ENCODE measurements at regions not wholly inside any gene's neighbourhood (a gene's known extent, or its start where the extent isn't known, plus 50 kb on each side); places are given as distances from the start of the nearest gene placed in this dataset.

DNA sequence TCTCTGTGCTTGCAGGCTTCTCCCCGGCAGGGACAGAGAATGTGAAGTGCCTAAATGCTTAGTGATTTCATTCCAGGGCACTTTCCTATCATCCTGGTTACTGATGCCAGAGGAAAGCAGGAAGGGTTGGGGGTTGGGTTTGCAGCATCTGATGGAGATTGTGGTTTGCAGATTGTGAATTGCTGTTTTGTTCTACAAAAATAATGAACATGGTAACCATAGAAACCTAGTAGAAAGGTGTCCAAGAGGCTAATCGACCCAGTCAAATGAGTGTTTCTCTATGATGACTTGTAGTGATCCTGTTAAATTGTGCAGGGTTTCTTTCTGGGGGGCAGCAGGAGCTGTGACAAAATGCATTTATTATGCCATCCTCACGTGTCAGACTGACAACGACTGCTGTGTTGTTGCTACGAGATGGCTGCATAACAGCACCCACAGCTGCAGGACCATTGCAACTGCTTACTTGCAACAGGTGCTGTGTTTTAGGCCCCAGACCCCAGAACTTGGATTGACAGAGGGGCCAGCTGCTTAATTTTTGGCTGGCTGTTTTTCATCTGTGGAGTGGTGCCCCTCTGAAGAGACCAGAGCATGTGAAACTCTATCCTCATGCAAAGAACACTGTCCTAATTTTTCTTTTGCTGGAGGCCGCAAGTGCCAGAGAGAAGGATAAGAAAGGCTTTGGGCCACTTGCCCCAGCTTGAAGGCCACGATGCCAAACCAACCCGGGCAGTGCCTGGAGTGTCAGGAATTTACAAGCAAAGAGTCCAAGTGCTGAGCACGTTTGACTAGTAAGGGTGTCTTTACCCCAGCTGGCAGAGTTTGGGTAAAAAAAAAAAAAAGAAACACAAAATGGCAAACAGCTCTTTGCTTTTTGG lies 397.8 kb downstream of the GADD45G start:
- no peaks in the 10 kb centered on the region for H3K9me3 ChIP-seq
- H3K36me3 ChIP-seq (ENCODE audit: control insufficient read depth, insufficient read depth, low read length), result no peaks in the 10 kb centered on the region
- H3K4me1 ChIP-seq, result peaks cover 5% of the 10 kb centered on the region; the same call in 1 of the 2 replicates
- H3K27ac Mint-ChIP-seq (ENCODE audit: unreplicated experiment), result no peak overlapping the region
- no peak overlapping the region for H3K4me3 Mint-ChIP-seq (ENCODE audit: unreplicated experiment)
- peaks cover 6% of the 10 kb centered on the region for H3K4me1 Mint-ChIP-seq (ENCODE audit: low read depth, unreplicated experiment)
- no TSS peak for BruUV-seq (replicated peaks)
- TF ChIP-seq, protein P1, sequence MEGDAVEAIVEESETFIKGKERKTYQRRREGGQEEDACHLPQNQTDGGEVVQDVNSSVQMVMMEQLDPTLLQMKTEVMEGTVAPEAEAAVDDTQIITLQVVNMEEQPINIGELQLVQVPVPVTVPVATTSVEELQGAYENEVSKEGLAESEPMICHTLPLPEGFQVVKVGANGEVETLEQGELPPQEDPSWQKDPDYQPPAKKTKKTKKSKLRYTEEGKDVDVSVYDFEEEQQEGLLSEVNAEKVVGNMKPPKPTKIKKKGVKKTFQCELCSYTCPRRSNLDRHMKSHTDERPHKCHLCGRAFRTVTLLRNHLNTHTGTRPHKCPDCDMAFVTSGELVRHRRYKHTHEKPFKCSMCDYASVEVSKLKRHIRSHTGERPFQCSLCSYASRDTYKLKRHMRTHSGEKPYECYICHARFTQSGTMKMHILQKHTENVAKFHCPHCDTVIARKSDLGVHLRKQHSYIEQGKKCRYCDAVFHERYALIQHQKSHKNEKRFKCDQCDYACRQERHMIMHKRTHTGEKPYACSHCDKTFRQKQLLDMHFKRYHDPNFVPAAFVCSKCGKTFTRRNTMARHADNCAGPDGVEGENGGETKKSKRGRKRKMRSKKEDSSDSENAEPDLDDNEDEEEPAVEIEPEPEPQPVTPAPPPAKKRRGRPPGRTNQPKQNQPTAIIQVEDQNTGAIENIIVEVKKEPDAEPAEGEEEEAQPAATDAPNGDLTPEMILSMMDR (IDR thresholded peaks at IDR 0.05; ENCODE audit: insufficient read depth in 1 of 2, low read depth in 1 of 2, low read length in 1 of 2, severe bottlenecking in 1 of 2, unreplicated experiment in 1 of 2), result no peak
- H3K27me3 Mint-ChIP-seq (ENCODE audit: insufficient read depth, unreplicated experiment), result no peaks in the 10 kb centered on the region
- no peaks in the 10 kb centered on the region for H3K36me3 Mint-ChIP-seq (ENCODE audit: insufficient read depth, unreplicated experiment)
- DNase-seq, result no peak
- ChIA-PET CTCF (no interaction called here), POLR2A (no interaction called here)
- intact Hi-C loops (cut with micrococcal nuclease; ENCODE audit: unreplicated experiment), result no loop called here
- no peaks in the 10 kb centered on the region for H3K9me3 Mint-ChIP-seq (ENCODE audit: unreplicated experiment)
- no peaks in the 10 kb centered on the region for H3K27me3 ChIP-seq (replicated peaks; ENCODE audit: control insufficient read depth, insufficient read depth, low read length)
- H3K4me3 ChIP-seq (ENCODE audit: low read depth, low read length), result no peak overlapping the region

DNA sequence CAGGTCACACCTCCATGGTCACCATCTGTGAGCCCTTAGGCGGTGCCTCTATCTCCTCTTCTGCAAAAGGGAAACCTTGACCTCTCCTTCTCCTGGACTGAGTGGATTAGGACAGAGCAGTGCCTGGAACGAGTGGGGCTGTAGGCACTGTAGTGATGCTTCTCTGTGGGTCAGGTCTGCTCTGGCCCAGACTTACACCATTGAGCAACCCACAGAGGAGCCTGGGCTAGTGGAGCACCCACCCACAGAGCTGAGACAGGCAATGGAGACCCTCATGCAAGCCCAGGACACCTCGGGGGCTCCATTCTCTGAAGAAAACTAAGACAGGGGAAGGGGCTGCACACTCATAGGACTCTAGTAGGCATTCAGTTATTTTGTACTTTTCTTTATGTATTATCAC lies 400.6 kb downstream of the GADD45G start:
- H3K4me3 Mint-ChIP-seq (ENCODE audit: unreplicated experiment), result no peak overlapping the region
- CTCF ChIA-PET, result no interaction called here
- intact Hi-C loops (cut with micrococcal nuclease; ENCODE audit: unreplicated experiment), result no loop called here
- no peak for DNase-seq
- H3K9me3 Mint-ChIP-seq (ENCODE audit: unreplicated experiment), result no peaks in the 10 kb centered on the region
- H3K27me3 Mint-ChIP-seq (ENCODE audit: insufficient read depth, unreplicated experiment), result no peaks in the 10 kb centered on the region
- Histone ChIP-seq H3K4me1 (no peaks in the 10 kb centered on the region), H3K27me3 (replicated peaks; ENCODE audit: control insufficient read depth, insufficient read depth, low read length) (no peaks in the 10 kb centered on the region), H3K4me3 (ENCODE audit: low read depth, low read length) (no peak overlapping the region), H3K36me3 (ENCODE audit: control insufficient read depth, insufficient read depth, low read length) (no peaks in the 10 kb centered on the region), H3K9me3 (no peaks in the 10 kb centered on the region)
- TF ChIP-seq, protein P1 (IDR thresholded peaks at IDR 0.05; ENCODE audit: insufficient read depth in 1 of 2, low read depth in 1 of 2, low read length in 1 of 2, severe bottlenecking in 1 of 2, unreplicated experiment in 1 of 2), result no peak
- no peak overlapping the region for H3K27ac Mint-ChIP-seq (ENCODE audit: unreplicated experiment)
- H3K4me1 Mint-ChIP-seq (ENCODE audit: low read depth, unreplicated experiment), result peaks cover 12% of the 10 kb centered on the region
- POLR2A ChIA-PET, result no interaction called here
- no peaks in the 10 kb centered on the region for H3K36me3 Mint-ChIP-seq (ENCODE audit: insufficient read depth, unreplicated experiment)
- no TSS peak for BruUV-seq (replicated peaks)

DNA sequence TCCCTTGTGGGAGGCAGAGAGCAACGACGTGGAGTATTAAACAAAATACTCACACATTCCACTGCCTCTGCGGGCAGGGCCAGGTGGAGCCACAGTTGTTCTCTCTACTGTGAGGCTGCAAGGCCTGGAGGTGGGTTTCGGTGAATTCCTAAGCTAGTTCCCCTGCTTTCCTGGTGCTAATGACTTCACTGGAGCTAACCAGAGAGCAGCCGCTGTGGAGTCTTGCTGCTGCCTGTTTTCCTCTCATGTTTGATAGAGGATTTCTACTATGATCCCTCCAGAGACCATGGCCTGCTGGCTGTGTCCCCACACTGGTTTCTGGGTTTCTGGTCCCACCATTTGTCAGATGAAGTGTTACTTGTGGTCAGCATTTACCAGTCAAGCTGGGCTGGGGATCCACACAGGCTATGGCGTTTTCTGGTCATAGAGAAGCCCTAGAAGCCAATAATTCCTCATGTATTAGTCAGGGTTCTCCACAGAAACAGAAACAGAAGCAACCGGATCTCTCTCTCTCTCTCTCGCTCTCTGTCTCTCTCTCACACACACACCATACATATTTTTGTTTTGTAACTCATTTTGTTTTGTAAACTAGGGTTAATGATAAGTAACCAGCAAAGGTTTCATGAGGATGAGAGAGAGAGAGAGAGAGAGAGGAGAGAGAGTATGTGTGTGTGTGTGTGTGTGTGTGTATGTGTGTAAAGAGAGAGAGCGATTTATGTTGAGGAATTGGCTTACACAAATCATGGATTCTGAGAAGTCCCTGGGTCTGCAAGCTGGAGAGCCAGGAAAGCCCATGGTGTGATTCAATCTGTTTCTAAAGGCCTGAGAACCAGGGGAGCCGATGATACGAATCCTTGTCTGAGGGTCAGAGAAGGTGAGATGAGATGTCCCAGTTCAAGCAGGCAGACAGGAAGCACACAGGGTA lies 403.0 kb downstream of the GADD45G start:
- BruUV-seq (replicated peaks), result no TSS peak
- ChIA-PET POLR2A (no interaction called here), CTCF (no interaction called here)
- no peak overlapping the region for H3K4me3 ChIP-seq (ENCODE audit: low read depth, low read length)
- no peaks in the 10 kb centered on the region for H3K27me3 ChIP-seq (replicated peaks; ENCODE audit: control insufficient read depth, insufficient read depth, low read length)
- Mint-ChIP-seq H3K27me3 (ENCODE audit: insufficient read depth, unreplicated experiment) (no peaks in the 10 kb centered on the region), H3K36me3 (ENCODE audit: insufficient read depth, unreplicated experiment) (no peaks in the 10 kb centered on the region), H3K4me3 (ENCODE audit: unreplicated experiment) (no peak overlapping the region), H3K9me3 (ENCODE audit: unreplicated experiment) (no peaks in the 10 kb centered on the region), H3K4me1 (ENCODE audit: low read depth, unreplicated experiment) (peaks cover 7% of the 10 kb centered on the region), H3K27ac (ENCODE audit: unreplicated experiment) (no peak overlapping the region)
- H3K36me3 ChIP-seq (ENCODE audit: control insufficient read depth, insufficient read depth, low read length), result no peaks in the 10 kb centered on the region
- intact Hi-C loops (cut with micrococcal nuclease; ENCODE audit: unreplicated experiment), result no loop called here
- TF ChIP-seq, protein P1 (IDR thresholded peaks at IDR 0.05; ENCODE audit: insufficient read depth in 1 of 2, low read depth in 1 of 2, low read length in 1 of 2, severe bottlenecking in 1 of 2, unreplicated experiment in 1 of 2), result no peak
- DNase-seq, result no peak
- H3K9me3 ChIP-seq, result no peaks in the 10 kb centered on the region
- no peaks in the 10 kb centered on the region for H3K4me1 ChIP-seq

All from Caco-2 (cell line).